ENCODE measurements at regions not wholly inside any gene's neighbourhood (a gene's known extent, or its start where the extent isn't known, plus 50 kb on each side); places are given as distances from the start of the nearest gene placed in this dataset.

GRCh38 chr7:32248522-32248921, 178.3 kb upstream of the PDE1C start:
- 32 to 58% methylated on average over 2 of the region's 2 CpGs for WGBS, 2 donors

GRCh38 chr7:32244806-32245345, 174.7 kb upstream of the PDE1C start:
- Histone ChIP-seq H3K36me3 (no peaks in the 10 kb centered on the region), H3K4me1 (peaks cover 0 to 19% (median 0%) of the 10 kb centered on the region in 9 donors), H3K27ac (no peak overlapping the region), H3K4me3 (no peak overlapping the region), H3K27me3 (peaks cover 0 to 10% (median 0%) of the 10 kb centered on the region in 7 donors), H3K9me3 (no peaks in the 10 kb centered on the region)
- ATAC-seq (no peak), DNase-seq (no peak)
- TF ChIP-seq, protein P1, sequence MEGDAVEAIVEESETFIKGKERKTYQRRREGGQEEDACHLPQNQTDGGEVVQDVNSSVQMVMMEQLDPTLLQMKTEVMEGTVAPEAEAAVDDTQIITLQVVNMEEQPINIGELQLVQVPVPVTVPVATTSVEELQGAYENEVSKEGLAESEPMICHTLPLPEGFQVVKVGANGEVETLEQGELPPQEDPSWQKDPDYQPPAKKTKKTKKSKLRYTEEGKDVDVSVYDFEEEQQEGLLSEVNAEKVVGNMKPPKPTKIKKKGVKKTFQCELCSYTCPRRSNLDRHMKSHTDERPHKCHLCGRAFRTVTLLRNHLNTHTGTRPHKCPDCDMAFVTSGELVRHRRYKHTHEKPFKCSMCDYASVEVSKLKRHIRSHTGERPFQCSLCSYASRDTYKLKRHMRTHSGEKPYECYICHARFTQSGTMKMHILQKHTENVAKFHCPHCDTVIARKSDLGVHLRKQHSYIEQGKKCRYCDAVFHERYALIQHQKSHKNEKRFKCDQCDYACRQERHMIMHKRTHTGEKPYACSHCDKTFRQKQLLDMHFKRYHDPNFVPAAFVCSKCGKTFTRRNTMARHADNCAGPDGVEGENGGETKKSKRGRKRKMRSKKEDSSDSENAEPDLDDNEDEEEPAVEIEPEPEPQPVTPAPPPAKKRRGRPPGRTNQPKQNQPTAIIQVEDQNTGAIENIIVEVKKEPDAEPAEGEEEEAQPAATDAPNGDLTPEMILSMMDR (IDR thresholded peaks at IDR 0.05), result no peak
- 68 to 72% methylated on average over 4 of the region's 4 CpGs for WGBS, 2 donors
- intact Hi-C loops (cut with DNase I), result no loop called here

More at GRCh38 chr7:32248522-32248921, 178.3 kb upstream of the PDE1C start:
- ATAC-seq (peak in 5 of 8 donors; percentile 24 to 59 (median 41)), DNase-seq (no peak)
- Histone ChIP-seq H3K27me3 (peaks cover 0 to 10% (median 0%) of the 10 kb centered on the region in 7 donors), H3K36me3 (no peaks in the 10 kb centered on the region), H3K27ac (no peak overlapping the region), H3K4me1 (peaks cover 0 to 30% (median 1%) of the 10 kb centered on the region in 9 donors), H3K4me3 (no peak overlapping the region), H3K9me3 (no peaks in the 10 kb centered on the region)
- TF ChIP-seq, protein P1 (IDR thresholded peaks at IDR 0.05), result no peak
- intact Hi-C loops (cut with DNase I), result no loop called here

- H3K27ac ChIP-seq, result no peak overlapping the region
- H3K4me1 ChIP-seq, result peaks cover 0 to 10% (median 0%) of the 10 kb centered on the region in 9 donors
- no peak overlapping the region for H3K4me3 ChIP-seq
- H3K9me3 ChIP-seq, result no peaks in the 10 kb centered on the region
- DNase-seq (no peak), ATAC-seq (no peak)
- 81 to 86% methylated on average over 3 of the region's 3 CpGs for WGBS, 2 donors
- TF ChIP-seq, protein P1 (IDR thresholded peaks at IDR 0.05), result no peak
- intact Hi-C loops (cut with DNase I), result no loop called here
- no peaks in the 10 kb centered on the region for H3K36me3 ChIP-seq
- H3K27me3 ChIP-seq, result peaks cover 0 to 4% (median 0%) of the 10 kb centered on the region in 7 donors
Measured at GRCh38 chr7:32243687-32244290, 173.6 kb upstream of the PDE1C start.

- DNase-seq (no peak), ATAC-seq (no peak)
- Histone ChIP-seq H3K36me3 (no peaks in the 10 kb centered on the region), H3K4me1 (peaks cover 0 to under 1% (median 0%) of the 10 kb centered on the region in 9 donors), H3K27ac (no peak overlapping the region), H3K9me3 (no peaks in the 10 kb centered on the region), H3K27me3 (no peaks in the 10 kb centered on the region), H3K4me3 (no peak overlapping the region)
- TF ChIP-seq, protein P1 (IDR thresholded peaks at IDR 0.05), result no peak
- intact Hi-C loops (cut with DNase I), result no loop called here
- 50 to 51% methylated on average over 3 of the region's 3 CpGs for WGBS, 2 donors
Measured at GRCh38 chr7:32242436-32242835, 172.2 kb upstream of the PDE1C start.
